Caki2 (cell line): ENCODE measurements at regions not wholly inside any gene's neighbourhood (a gene's known extent, or its start where the extent isn't known, plus 50 kb on each side); places are given as distances from the start of the nearest gene placed in this dataset.
A peak's percentile ranks its signal among the peaks of the same experiment; 100 is the strongest.
"Not testable (repeated sequence)": the region's sequence is repeated elsewhere in the genome, so short reads cannot be mapped to it uniquely, and the experiment has no call there.

ENCODE experiments used
- DNase-seq: peaks from one replicate; pipeline ENCODE4 v3.0.0-alpha.2; 2015; ENCODE audit warnings: low read depth
- in situ Hi-C: cut with HindIII; loops from 2 replicates; pipeline ENCODE4 v1.10.0; 2016; ENCODE audit warnings: low sequenced_read_pairs, low pct_unique_long_range_greater_than_20kb, mixed read lengths

- peak; percentile 5 for DNase-seq
- in situ Hi-C loops, result no loop called here
Measured at GRCh38 chr1:43021547-43022474, 63.1 kb upstream of the SLC2A1 start.

GRCh38 chr1:43019226-43019625 is 60.6 kb upstream of the SLC2A1 start:
- DNase-seq, result no peak
- in situ Hi-C loops, result no loop called here

DNA sequence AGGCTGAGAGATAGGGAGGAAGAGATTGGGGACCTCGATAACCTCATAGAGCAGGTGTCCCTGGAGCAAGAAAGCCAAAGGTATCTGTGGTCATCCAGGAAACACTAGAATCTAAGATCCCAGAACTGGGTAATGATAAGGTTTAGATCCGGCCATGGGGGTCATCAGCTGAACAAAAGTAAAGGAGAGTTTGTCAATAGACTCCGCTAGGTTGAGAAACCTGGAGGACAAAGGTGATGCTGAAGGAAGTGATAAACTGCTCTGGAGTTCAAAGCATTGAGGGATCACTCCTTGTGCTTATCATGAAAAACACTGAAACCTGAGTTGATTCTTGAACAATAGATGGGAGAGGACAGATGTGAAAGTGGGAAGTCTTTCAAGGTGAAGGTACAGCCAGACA is 59.5 kb upstream of the SLC2A1 start:
- DNase-seq, result no peak
- in situ Hi-C loops, result no loop called here

DNA sequence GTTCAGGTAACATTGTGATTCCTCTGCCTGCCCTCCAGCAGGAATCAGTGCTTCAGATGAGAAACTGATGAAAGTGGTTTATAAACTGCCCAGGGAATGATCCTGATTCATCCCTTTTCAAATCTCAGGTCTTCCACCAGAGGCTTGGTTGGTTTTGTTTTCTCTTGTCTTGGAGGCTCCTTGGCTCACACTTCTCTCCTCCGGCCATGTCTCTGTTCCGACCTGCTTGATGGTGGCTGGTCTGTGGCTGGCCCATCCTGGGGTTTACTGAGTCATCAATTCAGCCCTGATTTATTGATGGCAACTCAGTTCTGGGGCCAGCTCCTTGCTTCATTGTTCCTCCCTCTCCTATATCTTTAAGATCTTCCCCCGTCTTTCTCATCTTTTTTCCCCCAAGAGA is 56.6 kb upstream of the SLC2A1 start:
- DNase-seq, result no peak
- in situ Hi-C loops, result no loop called here

DNA sequence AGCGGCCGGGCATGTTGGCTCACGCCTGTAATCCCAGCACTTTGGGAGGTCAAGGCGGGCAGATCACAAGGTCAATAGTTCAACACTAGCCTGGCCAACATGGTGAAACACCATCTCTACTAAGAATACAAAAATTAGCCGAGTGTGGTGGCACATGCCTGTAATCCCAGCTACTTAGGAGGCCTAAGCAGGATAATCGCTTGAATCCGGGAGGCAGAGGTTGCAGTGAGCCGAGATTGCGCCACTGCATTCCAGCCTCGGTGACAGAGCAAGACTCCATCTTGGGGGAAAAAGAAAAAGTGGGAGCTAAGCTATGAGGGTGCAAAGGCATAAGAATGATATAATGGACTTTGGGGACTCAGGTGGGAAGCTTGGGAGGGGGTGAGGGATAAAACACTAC is 55.9 kb upstream of the SLC2A1 start:
- in situ Hi-C loops, DNase-seq: not testable (repeated sequence)

GRCh38 chr1:43011020-43011419 is 52.4 kb upstream of the SLC2A1 start:
- no peak for DNase-seq
- in situ Hi-C loops, result no loop called here

DNA sequence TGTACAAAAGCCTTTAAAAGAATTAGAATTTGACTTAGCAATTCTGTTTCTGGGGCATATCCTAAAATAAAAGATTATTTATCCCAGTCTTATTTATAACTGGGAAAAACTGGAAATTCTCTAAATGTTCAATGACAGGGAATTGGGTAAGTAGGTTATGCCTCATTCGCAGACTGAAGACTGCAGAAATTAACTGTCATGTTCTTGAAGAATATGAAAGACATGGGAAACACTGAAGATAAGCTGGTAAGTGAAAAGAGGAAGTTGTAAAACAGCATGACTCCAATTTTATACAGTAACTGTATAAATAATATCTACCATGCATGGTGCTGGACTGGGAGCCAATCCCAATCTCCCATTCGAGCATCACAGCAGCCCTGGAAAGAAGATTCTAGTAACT is 50.6 kb upstream of the SLC2A1 start:
- no peak for DNase-seq
- in situ Hi-C loops, result no loop called here

- no peak for DNase-seq
- in situ Hi-C loops, result no loop called here
Measured at GRCh38 chr1:43008115-43009060, 49.7 kb upstream of the SLC2A1 start.
